ENCODE measurements at regions not wholly inside any gene's neighbourhood (a gene's known extent, or its start where the extent isn't known, plus 50 kb on each side); places are given as distances from the start of the nearest gene placed in this dataset.
A peak's percentile ranks its signal among the peaks of the same experiment; 100 is the strongest.

GRCh38 chr15:66894986-66895780 is 170.2 kb upstream of the SMAD3 start:
- Histone ChIP-seq H4K91ac (ENCODE audit: insufficient read depth, low read depth, low read length) (no peak overlapping the region), H3K9me3 (ENCODE audit: control insufficient read depth, insufficient read depth, low read length) (no peaks in the 10 kb centered on the region), H2AFZ (replicated peaks; ENCODE audit: low read length, poor library complexity) (peak overlapping the region; percentile 11), H3K14ac (replicated peaks; ENCODE audit: low read depth, low read length) (peak overlapping the region; percentile 53), H3K4ac (ENCODE audit: low read depth, low read length) (no peak overlapping the region), H2BK120ac (ENCODE audit: low read depth, low read length) (no peak overlapping the region), H2BK15ac (ENCODE audit: low read depth, low read length) (no peak overlapping the region), H3K4me3 (ENCODE audit: insufficient read depth, low read depth, low read length) (no peak overlapping the region), H4K5ac (ENCODE audit: low read depth, low read length) (no peak overlapping the region), H3K79me1 (ENCODE audit: low read depth in 1 of 2, low read length in 2 of 2) (no peaks in the 10 kb centered on the region), H2BK5ac (ENCODE audit: low read depth, low read length, poor library complexity, severe bottlenecking) (no peak overlapping the region), H2BK20ac (ENCODE audit: low read depth, low read length) (0 out of 2 replicates have a peak overlapping the region, but pooled peaks have one; percentile 19), H3K56ac (ENCODE audit: extremely low read depth, insufficient read depth, low read length) (no peak overlapping the region), H4K8ac (ENCODE audit: low read depth in 2 of 2, low read length in 2 of 2) (no peak overlapping the region), H4K20me1 (ENCODE audit: insufficient read depth, low read length) (no peaks in the 10 kb centered on the region), H3K9ac (ENCODE audit: low read depth, low read length) (no peak overlapping the region), H3K9me1 (ENCODE audit: insufficient read depth, low read length) (peaks cover 7% of the 10 kb centered on the region; the same call in 1 of the 2 replicates), H3K23ac (ENCODE audit: low read depth, low read length) (no peak overlapping the region), H3K18ac (ENCODE audit: low read depth, low read length) (no peak overlapping the region), H3K4me1 (ENCODE audit: control insufficient read depth, insufficient read depth, low read length) (peaks cover 4% of the 10 kb centered on the region), H2AK9ac (replicated peaks; ENCODE audit: low read depth, low read length, poor library complexity) (no peak overlapping the region), H3K27me3 (ENCODE audit: control insufficient read depth, insufficient read depth, low read length) (no peaks in the 10 kb centered on the region), H3K27ac (ENCODE audit: insufficient read depth, low read length) (no peak overlapping the region), H3K4me2 (ENCODE audit: low read depth, low read length) (no peak overlapping the region), H2AK5ac (ENCODE audit: low read depth, low read length) (no peak overlapping the region), H3K36me3 (ENCODE audit: control insufficient read depth, insufficient read depth, low read length) (no peaks in the 10 kb centered on the region)
- TF ChIP-seq MAZ (IDR thresholded peaks at IDR 0.05; ENCODE audit: borderline replicate concordance, low read depth, low read length) (no peak), FOS (IDR thresholded peaks at IDR 0.05; ENCODE audit: low read depth, low read length) (no peak)
- ATAC-seq (ENCODE audit: low read depth) (no peak), DNase-seq (no peak)
- no CpG with 5 or more reads among the region's 4 CpGs for WGBS, 2 experiments (ENCODE audit: extremely low coverage in 2 of 2, insufficient read length in 1 of 2)
- ChIA-PET POLR2A (ENCODE audit: unreplicated experiment) (no interaction called here), CTCF (no interaction called here)
- intact Hi-C loops (cut with micrococcal nuclease) (no loop called here), dilution Hi-C loops (cut with HindIII; ENCODE audit: low sequenced_read_pairs, unreplicated experiment) (no loop called here), in situ Hi-C loops (cut with MboI; ENCODE audit: low sequenced_read_pairs) (no loop called here)
- BruUV-seq (replicated peaks): no TSS peak
